HG02938 (cell line): ENCODE measurements at regions not wholly inside any gene's neighbourhood (a gene's known extent, or its start where the extent isn't known, plus 50 kb on each side); places are given as distances from the start of the nearest gene placed in this dataset.
"Not testable (repeated sequence)": the region's sequence is repeated elsewhere in the genome, so short reads cannot be mapped to it uniquely, and the experiment has no call there.

Experiments used
- ATAC-seq: cut with Tn5 transposase; IDR thresholded peaks from one replicate; pipeline ENCODE4 v1.9.1; 2021; ENCODE audit warnings: mild to moderate bottlenecking, moderate library complexity; ENCODE audit not compliant: unreplicated experiment

DNA sequence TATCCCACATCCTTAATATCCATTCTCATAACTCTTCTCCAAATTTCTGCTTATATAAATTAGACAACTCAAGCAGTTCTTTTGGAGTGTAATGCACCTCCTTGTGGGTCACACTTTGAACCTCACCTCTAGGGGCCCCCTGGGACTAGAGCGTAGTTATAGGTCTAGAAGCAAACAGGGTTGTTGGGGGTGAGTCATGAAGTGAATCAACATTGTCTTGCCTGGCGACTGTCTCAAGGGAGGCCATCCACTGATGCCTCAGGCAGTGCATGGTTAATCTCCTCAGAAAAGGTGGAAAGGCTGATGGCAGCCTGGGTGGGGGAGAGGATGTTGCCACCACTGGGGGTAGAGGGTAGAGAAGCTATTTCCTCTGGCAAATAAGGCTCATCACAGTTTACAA, 129.1 kb downstream of the TNFRSF21 start:
- ATAC-seq: no peak

DNA sequence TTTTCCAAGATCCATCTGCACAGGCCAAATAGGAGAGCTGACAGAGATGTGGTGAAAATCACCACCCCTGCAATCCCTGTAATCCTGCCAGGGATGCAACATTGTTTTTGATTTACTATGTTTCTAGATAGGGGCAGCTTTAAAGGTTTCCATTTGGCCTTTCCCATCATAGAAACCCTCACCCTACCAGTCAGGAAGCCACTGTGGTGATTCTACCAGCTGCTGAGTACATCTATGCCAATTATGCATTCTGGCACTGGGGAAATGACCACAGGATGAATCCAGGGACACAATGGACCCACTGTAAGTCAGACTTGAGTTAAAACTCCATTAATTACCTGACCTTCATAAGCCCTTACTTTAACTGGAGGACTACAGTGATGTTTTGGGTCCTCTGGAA, 130.4 kb downstream of the TNFRSF21 start:
- no peak for ATAC-seq

DNA sequence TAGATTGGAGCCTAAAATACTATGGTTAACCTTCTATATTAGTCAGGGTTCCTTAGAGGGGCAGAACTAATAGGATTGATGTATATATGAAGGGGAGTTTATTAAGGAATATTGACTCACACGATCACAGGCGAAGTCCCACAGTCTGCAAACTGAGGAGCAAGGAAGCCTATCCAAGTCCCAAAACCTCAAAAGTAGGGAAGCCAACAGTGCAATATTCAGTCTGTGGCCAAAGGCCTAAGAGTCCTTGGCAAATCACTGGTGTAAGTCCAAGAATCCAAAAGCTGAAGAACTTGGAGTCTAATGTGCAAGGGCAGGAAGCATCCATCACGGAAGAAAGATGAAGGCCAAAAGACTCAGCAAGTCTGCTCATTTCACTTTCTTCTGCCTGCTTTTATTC, 133.5 kb upstream of the ADGRF1 start:
- ATAC-seq: no peak

DNA sequence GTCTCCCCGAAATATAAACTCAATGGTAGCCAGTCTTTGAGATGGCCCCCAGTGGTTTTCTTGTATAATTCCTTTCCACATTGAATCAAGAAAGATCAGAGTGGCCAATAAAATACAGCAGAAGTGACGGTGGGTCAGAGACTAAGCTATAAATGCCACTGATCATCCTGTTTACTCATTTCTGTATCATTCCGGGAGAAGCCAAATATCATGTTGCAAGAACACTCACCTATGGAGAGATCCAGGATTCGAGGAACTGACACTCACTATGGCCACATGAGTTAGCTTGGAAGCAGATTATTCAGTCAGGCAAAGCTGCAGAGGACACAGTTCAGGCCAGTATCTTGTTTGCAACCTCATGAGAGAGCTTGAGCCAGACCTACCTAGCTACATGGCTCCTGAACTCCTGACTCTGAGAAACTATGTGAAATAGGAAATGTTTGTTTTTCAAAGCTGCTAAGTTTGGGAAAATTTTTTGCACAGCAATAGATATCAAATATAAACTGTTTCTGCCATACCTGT, 132.4 kb upstream of the ADGRF1 start:
- no peak for ATAC-seq

DNA sequence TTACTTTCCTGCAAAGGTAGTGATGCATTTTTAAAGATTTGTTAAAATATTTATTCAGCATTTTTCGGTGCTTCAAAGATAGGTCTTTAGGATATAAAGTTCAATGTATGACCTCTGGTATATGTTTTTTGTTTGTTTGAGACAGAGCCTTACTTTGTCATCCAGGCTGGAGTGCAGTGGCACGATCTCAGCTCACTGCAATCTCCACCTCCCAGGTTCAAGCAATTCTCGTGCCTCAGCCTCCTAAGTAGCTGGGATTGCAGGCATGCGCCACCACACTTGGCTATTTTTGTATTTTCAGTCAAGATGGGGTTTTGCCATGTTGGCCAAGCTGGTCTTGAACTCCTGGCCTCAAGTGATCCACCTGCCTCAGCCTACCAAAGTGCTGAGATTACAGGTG, 131.9 kb upstream of the ADGRF1 start:
- not testable (repeated sequence) for ATAC-seq

DNA sequence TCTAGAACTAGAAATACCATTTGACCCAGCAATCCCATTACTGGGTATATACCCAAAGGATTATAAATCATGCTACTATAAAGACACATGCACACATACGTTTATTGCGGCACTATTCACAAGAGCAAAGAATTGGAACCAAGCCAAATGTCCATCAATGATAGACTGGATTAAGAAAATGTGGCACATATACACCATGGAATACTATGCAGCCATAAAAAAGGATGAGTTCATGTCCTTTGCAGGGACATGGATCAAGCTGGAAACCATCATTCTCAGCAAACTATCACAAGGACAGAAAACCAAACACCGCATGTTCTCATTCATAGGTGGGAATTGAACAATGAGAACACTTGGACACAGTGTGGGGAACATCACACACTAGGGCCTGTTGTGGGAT, 131.0 kb upstream of the ADGRF1 start:
- not testable (repeated sequence) for ATAC-seq

DNA sequence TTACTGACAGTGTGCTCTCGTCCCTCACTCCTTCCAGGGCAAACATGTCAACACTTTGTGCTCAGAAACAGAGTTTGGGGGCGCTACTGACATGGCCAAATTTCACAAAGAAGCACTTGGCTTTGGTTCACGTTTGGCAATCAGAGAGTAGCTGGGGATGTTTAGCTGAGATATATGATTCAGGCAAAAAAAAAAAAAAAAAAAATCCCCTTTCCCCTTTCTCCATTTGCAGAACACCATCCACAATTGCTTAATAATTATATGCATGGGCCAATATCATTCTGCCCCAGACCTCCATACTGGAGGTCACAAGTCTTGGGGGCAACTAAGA, 128.4 kb upstream of the ADGRF1 start:
- ATAC-seq: no peak

DNA sequence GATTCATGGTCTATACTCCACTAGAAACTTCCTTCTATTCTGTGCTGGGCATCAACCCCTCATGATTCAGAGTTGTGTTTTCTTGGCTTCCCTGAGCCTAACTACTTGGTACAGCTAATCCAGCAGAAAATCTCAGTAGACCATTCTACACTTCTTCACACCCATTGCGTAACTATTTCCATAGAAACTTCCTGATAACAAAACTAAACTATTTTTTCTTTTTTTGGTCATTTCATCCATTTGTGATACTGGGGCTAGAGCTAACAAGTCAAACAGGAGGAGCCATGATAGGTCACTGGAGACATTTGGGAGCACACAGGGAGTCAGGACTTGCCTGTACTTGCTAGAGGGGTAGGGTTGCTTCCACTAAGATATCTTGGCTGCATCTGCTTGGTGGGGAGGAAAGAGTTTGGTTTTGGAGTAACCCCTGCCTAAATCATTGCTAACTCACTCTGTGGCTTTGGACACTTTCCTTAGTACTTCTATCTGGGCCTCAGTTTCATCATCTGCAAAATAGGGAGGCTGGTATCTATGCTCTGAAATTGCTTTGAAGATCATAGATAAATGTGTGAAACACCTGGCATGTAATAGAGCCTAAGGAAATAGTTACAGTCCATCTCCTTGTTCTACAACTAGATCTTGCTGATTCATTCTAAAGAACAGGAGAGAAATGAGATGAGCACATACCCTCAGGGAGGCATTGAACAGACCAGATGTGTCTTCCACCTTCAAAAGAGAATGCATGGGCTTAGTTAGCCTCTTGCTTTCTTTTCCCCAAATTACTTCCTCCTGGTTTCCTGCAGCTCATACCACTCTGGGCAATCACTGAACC, 127.9 kb upstream of the ADGRF1 start:
- ATAC-seq: no peak

DNA sequence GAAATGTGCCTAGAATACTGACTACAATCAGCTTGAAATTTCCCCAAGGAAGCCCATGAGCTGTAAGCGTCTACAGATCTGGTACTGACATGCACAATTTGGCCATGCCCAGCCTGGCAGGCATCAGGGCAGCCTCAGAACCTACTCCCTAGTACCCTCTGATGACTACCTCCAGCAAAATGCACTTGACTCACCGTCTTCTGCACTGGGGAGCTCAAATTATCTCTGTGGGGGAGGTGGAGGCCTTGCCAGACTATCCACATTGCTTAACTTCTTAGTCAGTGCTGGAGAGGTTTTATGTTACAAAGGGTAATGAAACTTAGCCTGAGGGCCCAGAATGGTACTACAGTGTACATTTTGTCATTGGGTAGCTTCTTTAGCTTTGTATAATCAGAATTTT, 126.0 kb upstream of the ADGRF1 start:
- ATAC-seq: no peak

DNA sequence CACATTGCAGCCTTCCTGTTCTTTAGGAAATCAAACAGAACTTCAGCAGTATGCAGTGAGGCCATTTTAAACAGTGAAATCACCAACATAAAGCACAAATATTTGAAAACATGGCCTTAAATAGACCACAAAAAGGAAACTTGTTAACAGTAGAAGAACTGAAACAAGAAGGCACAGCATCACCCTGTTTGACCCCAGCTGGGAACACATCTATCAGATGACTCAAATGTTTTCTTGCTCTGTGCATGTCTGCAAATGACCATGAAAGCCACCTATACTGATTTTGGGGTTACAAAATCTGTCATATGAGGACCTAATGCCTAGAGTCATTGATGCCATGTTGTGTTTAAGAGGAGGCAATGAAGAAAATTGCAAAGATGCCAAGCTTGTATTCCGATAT, 123.8 kb upstream of the ADGRF1 start:
- peak; percentile 83 for ATAC-seq

DNA sequence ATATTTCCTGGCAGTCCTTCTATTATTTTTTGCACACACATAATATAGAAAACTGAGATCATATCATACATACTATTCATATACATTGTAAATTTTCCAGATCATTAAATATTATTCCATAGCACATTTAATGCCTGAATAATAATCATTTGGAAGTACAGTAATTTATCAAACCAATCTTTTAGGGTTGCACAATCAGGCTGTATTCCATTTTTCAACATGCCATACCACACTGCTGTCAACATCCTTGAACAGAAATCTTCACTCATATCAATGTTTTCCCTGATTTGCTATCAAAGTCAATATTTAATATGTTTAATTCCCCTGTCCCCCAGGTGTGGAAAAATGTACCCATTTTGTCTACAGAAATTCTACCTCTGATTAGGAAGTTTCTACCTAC, 122.7 kb upstream of the ADGRF1 start:
- ATAC-seq: no peak

DNA sequence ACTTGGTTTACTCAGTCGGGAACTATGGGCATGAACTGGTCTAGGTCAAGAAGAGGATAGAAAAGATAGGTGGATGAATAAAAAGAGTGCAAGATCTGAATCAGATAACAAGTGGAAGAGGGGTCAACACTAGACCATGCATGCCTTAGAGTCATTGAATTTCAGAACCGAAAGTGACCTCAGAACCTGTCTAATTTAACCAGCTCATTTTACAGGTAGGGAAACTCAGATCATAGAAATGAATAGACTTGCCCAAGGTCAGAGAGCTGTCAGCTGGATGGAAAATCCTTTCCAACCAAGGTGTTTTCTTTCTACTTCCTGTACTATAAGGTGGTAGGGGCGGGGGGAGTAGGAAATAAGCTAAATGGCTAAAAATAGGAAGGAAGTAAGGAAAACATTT, 121.4 kb upstream of the ADGRF1 start:
- peak; percentile 43 for ATAC-seq

DNA sequence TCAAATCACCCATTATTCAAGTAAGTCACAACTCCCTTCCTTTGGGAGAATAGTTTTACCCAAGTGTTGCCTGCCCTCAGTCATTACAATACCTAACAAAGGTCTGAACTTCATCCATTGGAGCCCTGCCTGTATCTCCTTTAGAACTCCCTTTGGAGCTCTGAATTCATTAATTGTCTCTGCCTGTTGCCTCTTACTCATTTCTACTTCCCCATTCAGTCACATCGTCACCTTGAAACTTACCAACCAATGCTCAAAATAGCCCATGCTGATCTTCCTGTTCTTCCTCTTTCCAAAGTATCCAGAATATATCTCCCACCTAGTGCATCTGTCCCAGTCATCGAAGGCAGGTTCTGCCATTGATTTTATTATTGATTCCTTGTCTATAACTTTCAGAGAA, 120.7 kb upstream of the ADGRF1 start:
- ATAC-seq: no peak

DNA sequence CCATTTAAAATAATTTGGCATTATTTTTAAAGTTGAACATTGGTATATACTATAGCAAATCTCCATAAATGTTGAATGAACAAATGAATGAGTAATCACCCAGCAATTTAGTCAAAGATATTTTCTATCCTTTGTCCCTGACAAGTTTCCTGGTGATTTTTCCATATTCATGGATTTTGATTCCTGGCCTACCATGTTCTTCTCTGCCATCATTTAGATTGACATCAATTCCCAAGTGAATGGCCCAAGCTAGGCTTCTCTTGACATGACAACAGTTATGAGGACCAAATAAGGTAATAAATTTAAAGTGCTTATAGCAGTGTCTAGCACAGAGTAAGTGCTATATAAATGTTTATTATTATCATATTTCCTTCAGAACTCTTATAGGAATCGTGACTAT, 120.1 kb upstream of the ADGRF1 start:
- no peak for ATAC-seq

DNA sequence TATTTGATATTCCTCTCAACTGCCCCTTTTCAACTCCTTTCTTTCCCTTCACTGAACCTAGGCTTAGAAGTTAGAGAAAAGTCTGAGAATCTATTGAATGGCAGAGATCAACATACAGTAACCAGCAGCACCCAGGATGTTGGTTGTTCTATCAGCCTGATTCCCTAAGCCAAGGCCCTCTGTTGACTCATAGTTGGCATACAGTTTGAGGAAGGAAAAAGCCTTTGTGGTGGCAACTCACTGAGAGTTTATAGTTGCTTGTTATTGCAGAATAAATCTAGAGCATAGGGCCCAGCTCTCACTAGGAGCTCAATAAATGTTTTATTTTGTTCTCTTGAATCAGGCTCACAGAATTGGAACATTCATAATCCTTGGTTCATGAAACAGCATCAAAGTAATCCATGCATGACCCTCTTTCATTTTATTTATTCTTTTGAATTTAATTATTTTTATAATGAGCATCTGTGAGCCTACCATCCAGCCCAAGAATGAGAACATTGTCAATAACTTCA, 119.1 kb upstream of the ADGRF1 start:
- ATAC-seq: no peak

DNA sequence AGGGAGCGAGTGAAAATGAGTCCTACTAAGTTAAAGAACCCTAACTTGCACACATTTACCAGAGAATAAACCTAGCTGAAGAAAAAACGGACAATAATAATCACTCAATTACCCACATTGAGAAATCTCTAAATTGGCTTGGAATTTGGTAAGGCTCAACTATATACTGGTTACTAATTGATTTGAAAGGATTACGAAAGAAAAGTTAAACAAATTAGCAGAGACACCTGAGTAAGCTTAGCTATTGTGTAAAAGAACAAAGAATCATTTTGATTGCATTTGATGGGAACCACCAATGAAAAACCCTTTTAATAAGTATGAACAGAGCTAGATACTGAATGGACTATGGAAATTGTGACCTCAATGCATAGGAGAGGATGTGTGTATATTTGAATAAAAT, 118.6 kb upstream of the ADGRF1 start:
- ATAC-seq: no peak

DNA sequence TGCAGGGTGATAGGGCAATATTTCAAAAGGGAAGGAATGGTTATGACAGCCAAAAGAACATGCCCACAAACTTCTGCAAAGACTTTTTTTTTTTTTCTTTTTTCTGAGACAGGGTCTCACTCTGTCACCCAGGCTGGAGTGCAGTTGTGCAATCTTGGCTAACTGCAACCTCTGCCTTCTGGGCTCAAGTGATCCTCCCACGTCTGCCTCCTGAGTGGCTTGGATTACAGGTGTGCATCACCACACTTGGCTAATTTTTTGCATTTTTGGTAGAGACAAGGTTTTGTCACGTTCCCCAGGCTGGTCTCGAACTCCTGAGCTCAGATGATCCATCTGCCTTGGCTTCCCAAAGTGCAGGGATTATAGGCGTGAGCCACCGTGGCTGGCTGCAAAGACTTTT, 117.6 kb upstream of the ADGRF1 start:
- no peak for ATAC-seq

DNA sequence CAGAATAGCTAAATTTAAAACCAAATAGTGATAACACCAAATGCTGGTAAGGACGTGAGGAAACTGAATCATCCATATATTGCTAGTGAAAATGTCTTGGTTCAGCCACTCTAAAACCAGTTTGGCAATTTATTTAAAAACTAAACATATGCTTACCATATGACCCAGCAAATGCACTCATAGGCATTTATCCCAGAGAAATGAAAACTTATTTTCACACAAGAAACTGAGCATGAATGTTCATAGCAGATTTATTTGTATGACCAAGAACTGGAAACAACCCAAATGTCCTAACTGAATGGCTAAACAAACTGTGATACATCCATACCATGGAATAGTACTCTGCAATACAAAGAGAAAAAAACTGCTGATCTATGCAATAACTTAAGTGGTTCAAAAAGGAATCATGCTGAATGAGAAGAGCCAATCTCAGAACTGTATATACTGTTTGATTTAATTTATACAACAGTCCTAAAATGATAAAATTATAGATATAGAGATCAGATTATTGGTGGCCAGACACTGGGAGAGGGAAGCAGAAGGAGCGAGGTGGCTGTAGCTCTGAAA, 115.6 kb upstream of the ADGRF1 start:
- ATAC-seq: no peak

DNA sequence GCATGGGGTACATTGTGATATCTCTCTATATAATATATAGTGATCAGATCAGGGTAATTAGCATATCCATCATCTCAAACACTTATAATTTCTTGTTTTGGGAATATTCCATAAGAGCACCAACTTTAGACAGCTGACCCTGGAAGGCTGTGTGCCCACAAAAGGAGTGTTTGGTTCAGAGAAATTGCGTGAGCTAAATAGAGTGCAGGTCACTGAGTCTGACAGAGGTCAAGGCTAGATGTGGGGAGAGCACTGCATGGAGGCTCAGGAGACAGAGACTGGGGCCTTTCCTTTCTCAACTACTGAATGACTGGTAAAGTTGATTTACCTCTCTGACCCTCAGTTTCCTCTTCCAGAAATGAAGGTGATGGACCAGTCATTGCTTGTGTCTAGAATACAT, 114.9 kb upstream of the ADGRF1 start:
- no peak for ATAC-seq

DNA sequence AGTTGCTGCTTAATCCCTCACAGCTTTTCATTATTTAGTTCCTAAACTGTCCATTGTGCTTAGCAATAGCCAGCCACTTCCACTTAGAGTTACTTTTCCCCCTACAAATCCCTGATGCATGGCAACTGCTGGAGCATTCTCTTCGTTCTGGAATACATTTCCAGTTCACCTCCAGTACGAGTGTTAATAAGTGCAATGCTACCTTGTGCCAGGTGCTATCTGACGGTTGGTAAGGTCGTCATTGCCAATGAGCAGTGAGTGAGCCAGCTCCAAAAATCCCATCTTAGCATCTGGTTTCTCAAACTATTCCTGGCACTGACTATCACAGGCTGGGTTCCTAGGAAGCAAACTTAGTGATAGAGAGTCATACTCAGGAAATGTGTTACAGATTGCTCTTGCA, 114.1 kb upstream of the ADGRF1 start:
- no peak for ATAC-seq

DNA sequence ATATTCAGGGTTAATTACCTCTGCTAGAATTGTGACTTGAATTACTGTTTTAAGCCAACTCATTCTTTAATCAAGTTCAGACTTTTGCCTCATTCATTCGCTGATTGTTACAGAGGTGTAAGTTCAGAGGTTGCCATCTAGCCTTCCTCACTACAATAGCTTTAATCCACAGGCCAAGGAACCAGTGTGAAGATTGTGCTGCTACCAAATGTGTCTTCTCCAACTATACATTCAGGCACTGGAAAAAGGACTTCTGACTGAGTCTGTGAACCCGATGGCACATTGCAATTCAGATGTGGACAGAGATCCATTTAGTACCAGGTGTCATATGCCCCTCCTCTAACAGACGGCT, 111.2 kb upstream of the ADGRF1 start:
- ATAC-seq: no peak

DNA sequence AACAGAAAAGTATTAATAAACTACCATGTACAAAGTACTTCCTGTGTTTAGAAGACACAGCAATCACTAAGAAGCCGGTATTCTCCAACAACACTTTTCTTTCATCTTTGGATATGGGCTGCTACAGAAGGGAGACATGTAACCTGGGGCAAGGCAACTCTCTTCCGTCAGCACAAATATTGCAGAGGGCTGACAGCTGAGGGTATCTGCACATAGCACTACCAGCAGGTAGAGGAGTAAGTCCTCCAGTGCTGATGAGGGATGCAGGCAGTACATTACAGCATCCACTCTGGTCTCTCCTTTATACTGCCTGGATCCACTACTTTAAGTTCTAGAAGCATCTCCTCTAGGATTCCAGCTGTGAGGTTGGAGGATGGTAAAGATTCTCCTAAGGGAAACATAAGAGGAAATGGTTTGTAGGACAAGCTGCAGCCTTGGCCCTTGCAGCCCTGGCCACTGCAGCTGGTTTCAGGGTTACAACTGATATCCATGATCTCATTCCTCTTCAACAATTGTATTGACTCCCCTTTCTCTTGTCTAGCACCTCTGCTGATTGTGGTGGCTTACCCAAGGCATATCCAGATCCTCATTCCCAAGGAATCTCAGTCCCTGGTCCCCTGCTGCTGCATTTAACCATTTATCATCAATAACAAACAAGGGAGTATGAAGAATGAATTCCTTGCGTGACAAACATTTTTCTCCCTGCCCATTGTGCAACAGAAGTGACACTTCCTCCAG, 110.7 kb upstream of the ADGRF1 start:
- no peak for ATAC-seq
